CD4-positive, alpha-beta T cell (primary cell): ENCODE measurements at regions not wholly inside any gene's neighbourhood (a gene's known extent, or its start where the extent isn't known, plus 50 kb on each side); places are given as distances from the start of the nearest gene placed in this dataset.
"Not testable (repeated sequence)": the region's sequence is repeated elsewhere in the genome, so short reads cannot be mapped to it uniquely, and the experiment has no call there.

Experiments
- ATAC-seq: fragments of 200-7000 bp; cut with Tn5 transposase; one replicate; pipeline ENCODE4 v1.10.0; 2022; ENCODE audit warnings: mild to moderate bottlenecking; ENCODE audit not compliant: poor library complexity
- CTCF ChIA-PET: fragments of 350-600 bp; sonication (Branson Sonifier 250); formaldehyde crosslinking; loops from one replicate; lab custom pipeline; 2021; ENCODE audit warnings: antibody characterized with exemption, inconsistent platforms; lab: Charles Lee
- POLR2A ChIA-PET: fragments of 350-600 bp; sonication (Branson Sonifier 250); formaldehyde crosslinking; loops from one replicate; lab custom pipeline; 2021; ENCODE audit warnings: antibody characterized with exemption, inconsistent platforms; lab: Charles Lee
- DNase-seq, 14 experiments: peaks; one replicate each; pipeline ENCODE4 v3.0.0-alpha.2; 2013 to 2020; ENCODE audit warnings: mixed read lengths in 2 of 14
- H3K27ac ChIP-seq, 2 donors: one replicate each; pipeline versions ENCODE4 v1.5.1 to v1.7.0; 2013; ENCODE audit warnings: low read length in 2 of 2, low read depth in 1 of 2, mild to moderate bottlenecking in 1 of 2
- H3K27me3 ChIP-seq, 2 experiments: 1 replicate in 1 of 2; 2 replicates in 1 of 2; pipeline versions ENCODE4 v1.6.1 to v1.7.0; 2013; ENCODE audit warnings: low read length in 2 of 2, control low read depth in 1 of 2, mild to moderate bottlenecking in 1 of 2, moderate library complexity in 1 of 2; ENCODE audit not compliant: insufficient read depth in 2 of 2, control insufficient read depth in 1 of 2
- H3K36me3 ChIP-seq: one replicate; pipeline ENCODE4 v1.6.1; 2013; ENCODE audit warnings: low read length, control low read depth; ENCODE audit not compliant: insufficient read depth
- H3K4me1 ChIP-seq: one replicate; pipeline ENCODE4 v1.6.1; 2013; ENCODE audit warnings: low read length, control low read depth; ENCODE audit not compliant: insufficient read depth
- H3K4me3 ChIP-seq: one replicate; pipeline ENCODE4 v1.5.1; 2013; ENCODE audit warnings: mild to moderate bottlenecking, low read length, moderate library complexity
- H3K9me3 ChIP-seq, 2 experiments: 1 replicate in 1 of 2; 2 replicates in 1 of 2; pipeline versions ENCODE4 v1.6.1 to v1.7.0; 2013; ENCODE audit warnings: low read length in 2 of 2, mild to moderate bottlenecking in 2 of 2, control low read depth in 1 of 2, moderate library complexity in 1 of 2; ENCODE audit not compliant: control insufficient read depth in 1 of 2, insufficient read depth in 1 of 2
- H3K27ac Mint-ChIP-seq: one replicate; pipeline ENCODE4 v1.8.0; 2020; ENCODE audit warnings: mixed read lengths
- H3K27me3 Mint-ChIP-seq: one replicate; pipeline ENCODE4 v1.8.0; 2021; ENCODE audit warnings: mixed read lengths
- H3K36me3 Mint-ChIP-seq: one replicate; pipeline ENCODE4 v1.8.0; 2021; ENCODE audit warnings: low read depth, mixed read lengths
- H3K4me1 Mint-ChIP-seq: one replicate; pipeline ENCODE4 v1.8.0; 2021; ENCODE audit warnings: low read depth, mixed read lengths
- H3K4me3 Mint-ChIP-seq: one replicate; pipeline ENCODE4 v1.8.0; 2020; ENCODE audit warnings: mild to moderate bottlenecking, mixed read lengths
- H3K9me3 Mint-ChIP-seq: one replicate; pipeline ENCODE4 v1.8.0; 2020; ENCODE audit warnings: mixed read lengths
- CTCF ChIP-seq: fragments of 200-600 bp; IDR thresholded peaks from one replicate; pipeline ENCODE4 v1.8.0; 2022; ENCODE audit warnings: antibody characterized with exemption, mild to moderate bottlenecking
- intact Hi-C, 2 experiments: fragments of 100-400 bp; cut with DNase I in 1 of 2; cut with micrococcal nuclease in 1 of 2; formaldehyde crosslinking; loops; one replicate each; pipeline versions ENCODE4 v1.15.1 to v1.9.0; 2023 to 2025; cut with DNase I, micrococcal nuclease

GRCh38 chr5:136736021-136736420, 370.7 kb upstream of the TRPC7 start:
- Histone ChIP-seq H3K4me3 (no peak overlapping the region), H3K27me3 (no peaks in the 10 kb centered on the region), H3K4me1 (no peaks in the 10 kb centered on the region), H3K9me3 (peaks cover 0 to 8% of the 10 kb centered on the region in 2 experiments), H3K36me3 (no peaks in the 10 kb centered on the region), H3K27ac (no peak overlapping the region)
- H3K4me3 Mint-ChIP-seq = no peak overlapping the region
- DNase-seq (no peak), ATAC-seq (no peak)
- peaks cover 11% of the 10 kb centered on the region for H3K9me3 Mint-ChIP-seq
- H3K4me1 Mint-ChIP-seq = no peaks in the 10 kb centered on the region
- no peak for TF ChIP-seq CTCF
- ChIA-PET CTCF (no interaction called here), POLR2A (no interaction called here)
- intact Hi-C loops = no loop called here
- H3K36me3 Mint-ChIP-seq = no peaks in the 10 kb centered on the region
- H3K27me3 Mint-ChIP-seq = no peaks in the 10 kb centered on the region
- H3K27ac Mint-ChIP-seq = no peak overlapping the region

GRCh38 chr5:136735611-136736010, 370.3 kb upstream of the TRPC7 start:
- H3K27ac ChIP-seq, H3K9me3 ChIP-seq, H3K36me3 Mint-ChIP-seq, ATAC-seq, H3K4me1 ChIP-seq, H3K36me3 ChIP-seq, CTCF ChIA-PET, H3K27me3 ChIP-seq, POLR2A ChIA-PET, DNase-seq, H3K4me3 Mint-ChIP-seq, intact Hi-C loops, H3K4me3 ChIP-seq, H3K27ac Mint-ChIP-seq, H3K27me3 Mint-ChIP-seq, H3K4me1 Mint-ChIP-seq: not testable (repeated sequence)
- H3K9me3 Mint-ChIP-seq = peaks cover 11% of the 10 kb centered on the region

- Histone ChIP-seq H3K9me3 (peaks cover 0 to 8% of the 10 kb centered on the region in 2 experiments), H3K36me3 (no peaks in the 10 kb centered on the region), H3K4me1 (no peaks in the 10 kb centered on the region), H3K27ac (no peak overlapping the region), H3K27me3 (no peaks in the 10 kb centered on the region), H3K4me3 (no peak overlapping the region)
- ChIA-PET POLR2A (no interaction called here), CTCF (interaction anchor here (0.7 kb wide), 1 partner anchor 938 kb away, joined by 3 read pairs; no protein-coding TSS in a partner anchor)
- TF ChIP-seq CTCF = no peak
- H3K9me3 Mint-ChIP-seq = peaks cover 8% of the 10 kb centered on the region
- H3K4me3 Mint-ChIP-seq = no peak overlapping the region
- no peaks in the 10 kb centered on the region for H3K36me3 Mint-ChIP-seq
- H3K4me1 Mint-ChIP-seq = no peaks in the 10 kb centered on the region
- no peak for DNase-seq
- no peaks in the 10 kb centered on the region for H3K27me3 Mint-ChIP-seq
- intact Hi-C loops = no loop called here
- H3K27ac Mint-ChIP-seq = no peak overlapping the region
- ATAC-seq = no peak
These were observed 369.3 kb upstream of the TRPC7 start for GRCh38 chr5:136734628-136735027.

- no peak overlapping the region for H3K4me3 Mint-ChIP-seq
- no peak for ATAC-seq
These were observed 367.4 kb upstream of the TRPC7 start for GRCh38 chr5:136732751-136733150.

More at GRCh38 chr5:136732751-136733150, 367.4 kb upstream of the TRPC7 start:
- intact Hi-C loops = no loop called here
- Histone ChIP-seq H3K27ac (no peak overlapping the region), H3K36me3 (no peaks in the 10 kb centered on the region), H3K4me1 (no peaks in the 10 kb centered on the region), H3K9me3 (peaks cover 0 to 9% of the 10 kb centered on the region in 2 experiments), H3K4me3 (no peak overlapping the region), H3K27me3 (no peaks in the 10 kb centered on the region)
- ChIA-PET CTCF (no interaction called here), POLR2A (no interaction called here)
- Mint-ChIP-seq H3K36me3 (no peaks in the 10 kb centered on the region), H3K27ac (no peak overlapping the region), H3K4me1 (no peaks in the 10 kb centered on the region), H3K9me3 (no peaks in the 10 kb centered on the region), H3K27me3 (no peaks in the 10 kb centered on the region)
- TF ChIP-seq CTCF = no peak
- DNase-seq = no peak
